ENCODE measurements at regions not wholly inside any gene's neighbourhood (a gene's known extent, or its start where the extent isn't known, plus 50 kb on each side); places are given as distances from the start of the nearest gene placed in this dataset.

DNA sequence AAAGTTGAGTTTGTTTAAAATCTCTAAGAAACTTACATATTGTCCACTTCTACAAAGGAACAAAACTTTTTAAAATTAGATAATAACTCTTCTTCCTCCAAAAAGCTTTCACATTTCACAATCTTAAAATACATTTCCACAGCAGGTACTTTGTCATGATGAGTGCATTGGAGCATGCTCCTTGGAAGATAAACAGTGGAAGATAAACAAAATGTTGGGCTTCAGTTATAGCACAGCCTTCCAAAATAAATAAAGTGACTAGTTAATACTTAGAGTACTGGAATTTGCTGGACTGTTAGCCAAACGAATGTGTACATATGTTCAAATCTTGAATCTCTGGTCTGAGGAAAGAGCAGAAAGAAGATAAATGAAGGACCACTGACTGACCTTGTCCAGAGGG is 54.9 kb upstream of the PDE5A start:
- TF ChIP-seq, protein P1, sequence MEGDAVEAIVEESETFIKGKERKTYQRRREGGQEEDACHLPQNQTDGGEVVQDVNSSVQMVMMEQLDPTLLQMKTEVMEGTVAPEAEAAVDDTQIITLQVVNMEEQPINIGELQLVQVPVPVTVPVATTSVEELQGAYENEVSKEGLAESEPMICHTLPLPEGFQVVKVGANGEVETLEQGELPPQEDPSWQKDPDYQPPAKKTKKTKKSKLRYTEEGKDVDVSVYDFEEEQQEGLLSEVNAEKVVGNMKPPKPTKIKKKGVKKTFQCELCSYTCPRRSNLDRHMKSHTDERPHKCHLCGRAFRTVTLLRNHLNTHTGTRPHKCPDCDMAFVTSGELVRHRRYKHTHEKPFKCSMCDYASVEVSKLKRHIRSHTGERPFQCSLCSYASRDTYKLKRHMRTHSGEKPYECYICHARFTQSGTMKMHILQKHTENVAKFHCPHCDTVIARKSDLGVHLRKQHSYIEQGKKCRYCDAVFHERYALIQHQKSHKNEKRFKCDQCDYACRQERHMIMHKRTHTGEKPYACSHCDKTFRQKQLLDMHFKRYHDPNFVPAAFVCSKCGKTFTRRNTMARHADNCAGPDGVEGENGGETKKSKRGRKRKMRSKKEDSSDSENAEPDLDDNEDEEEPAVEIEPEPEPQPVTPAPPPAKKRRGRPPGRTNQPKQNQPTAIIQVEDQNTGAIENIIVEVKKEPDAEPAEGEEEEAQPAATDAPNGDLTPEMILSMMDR (IDR thresholded peaks at IDR 0.05) = no peak
- no peak for TF ChIP-seq POLR2A (IDR thresholded peaks at IDR 0.05)
- no peaks in the 10 kb centered on the region for H3K9me3 ChIP-seq
- H3K4me1 ChIP-seq = peaks cover 0 to 14% (median 0%) of the 10 kb centered on the region in 12 donors
- intact Hi-C loops (cut with DNase I) = no loop called here
- H3K27me3 ChIP-seq = no peaks in the 10 kb centered on the region
- peak overlapping the region in 5 of 12 donors; percentile 20 to 60 (median 40) for H3K27ac ChIP-seq
- DNase-seq (no peak), ATAC-seq (peak; percentile 37 to 83 (median 70))
- WGBS, 4 donors = 15 to 41% (median 25%) methylated on average over 1 of the region's 1 CpG
- H3K4me3 ChIP-seq = no peak overlapping the region
- H3K36me3 ChIP-seq = no peaks in the 10 kb centered on the region

GRCh38 chr4:119682099-119682498 is 53.5 kb upstream of the PDE5A start:
- intact Hi-C loops (cut with DNase I) = no loop called here
- H3K27ac ChIP-seq = peak overlapping the region in 1 of 12 donors; percentile 60
- H3K9me3 ChIP-seq = no peaks in the 10 kb centered on the region
- DNase-seq (no peak), ATAC-seq (no peak)
- H3K36me3 ChIP-seq = no peaks in the 10 kb centered on the region
- H3K27me3 ChIP-seq = no peaks in the 10 kb centered on the region
- H3K4me3 ChIP-seq = no peak overlapping the region
- 86 to 94% (median 87%) methylated on average over 2 of the region's 2 CpGs for WGBS, 4 donors
- H3K4me1 ChIP-seq = peaks cover 0 to 14% (median 0%) of the 10 kb centered on the region in 12 donors
- no peak for TF ChIP-seq POLR2A (IDR thresholded peaks at IDR 0.05)
- TF ChIP-seq, protein P1 (IDR thresholded peaks at IDR 0.05) = no peak

GRCh38 chr4:119679251-119679650 is 50.6 kb upstream of the PDE5A start:
- no peak overlapping the region for H3K4me3 ChIP-seq
- H3K27ac ChIP-seq = no peak overlapping the region
- no peaks in the 10 kb centered on the region for H3K9me3 ChIP-seq
- WGBS, 4 donors = 23 to 38% (median 27%) methylated on average over 3 of the region's 3 CpGs
- ATAC-seq = no peak
- peaks cover 0 to 14% (median 0%) of the 10 kb centered on the region in 12 donors for H3K4me1 ChIP-seq
- no peaks in the 10 kb centered on the region for H3K36me3 ChIP-seq
- TF ChIP-seq POLR2A (IDR thresholded peaks at IDR 0.05) = no peak
- TF ChIP-seq, protein P1 (IDR thresholded peaks at IDR 0.05) = no peak
- intact Hi-C loops (cut with DNase I) = no loop called here
- DNase-seq = no peak
- H3K27me3 ChIP-seq = no peaks in the 10 kb centered on the region

- 76 to 92% (median 83%) methylated on average over 1 of the region's 1 CpG for WGBS, 4 donors
- H3K27ac ChIP-seq = peak overlapping the region in 1 of 12 donors; percentile 12
Measured at GRCh38 chr4:119678761-119679160, 50.2 kb upstream of the PDE5A start.

More at GRCh38 chr4:119678761-119679160, 50.2 kb upstream of the PDE5A start:
- intact Hi-C loops (cut with DNase I) = no loop called here
- ATAC-seq (no peak), DNase-seq (no peak)
- Histone ChIP-seq H3K27me3 (no peaks in the 10 kb centered on the region), H3K9me3 (no peaks in the 10 kb centered on the region), H3K4me1 (peaks cover 0 to 11% (median 0%) of the 10 kb centered on the region in 12 donors), H3K4me3 (no peak overlapping the region), H3K36me3 (no peaks in the 10 kb centered on the region)
- TF ChIP-seq POLR2A (IDR thresholded peaks at IDR 0.05) = no peak
- TF ChIP-seq, protein P1 (IDR thresholded peaks at IDR 0.05) = no peak
